ENCODE measurements at regions not wholly inside any gene's neighbourhood (a gene's known extent, or its start where the extent isn't known, plus 50 kb on each side); places are given as distances from the start of the nearest gene placed in this dataset.

- TF ChIP-seq, protein P1, sequence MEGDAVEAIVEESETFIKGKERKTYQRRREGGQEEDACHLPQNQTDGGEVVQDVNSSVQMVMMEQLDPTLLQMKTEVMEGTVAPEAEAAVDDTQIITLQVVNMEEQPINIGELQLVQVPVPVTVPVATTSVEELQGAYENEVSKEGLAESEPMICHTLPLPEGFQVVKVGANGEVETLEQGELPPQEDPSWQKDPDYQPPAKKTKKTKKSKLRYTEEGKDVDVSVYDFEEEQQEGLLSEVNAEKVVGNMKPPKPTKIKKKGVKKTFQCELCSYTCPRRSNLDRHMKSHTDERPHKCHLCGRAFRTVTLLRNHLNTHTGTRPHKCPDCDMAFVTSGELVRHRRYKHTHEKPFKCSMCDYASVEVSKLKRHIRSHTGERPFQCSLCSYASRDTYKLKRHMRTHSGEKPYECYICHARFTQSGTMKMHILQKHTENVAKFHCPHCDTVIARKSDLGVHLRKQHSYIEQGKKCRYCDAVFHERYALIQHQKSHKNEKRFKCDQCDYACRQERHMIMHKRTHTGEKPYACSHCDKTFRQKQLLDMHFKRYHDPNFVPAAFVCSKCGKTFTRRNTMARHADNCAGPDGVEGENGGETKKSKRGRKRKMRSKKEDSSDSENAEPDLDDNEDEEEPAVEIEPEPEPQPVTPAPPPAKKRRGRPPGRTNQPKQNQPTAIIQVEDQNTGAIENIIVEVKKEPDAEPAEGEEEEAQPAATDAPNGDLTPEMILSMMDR (IDR thresholded peaks at IDR 0.05; ENCODE audit: low read depth, low read length), result no peak
- no peak for TF ChIP-seq EZH2phosphoT487 (IDR thresholded peaks at IDR 0.05; ENCODE audit: low read depth)
Measured at GRCh38 chr4:89469516-89469915, 161.9 kb upstream of the GPRIN3 start.
